ENCODE measurements at regions not wholly inside any gene's neighbourhood (a gene's known extent, or its start where the extent isn't known, plus 50 kb on each side); places are given as distances from the start of the nearest gene placed in this dataset.

DNA sequence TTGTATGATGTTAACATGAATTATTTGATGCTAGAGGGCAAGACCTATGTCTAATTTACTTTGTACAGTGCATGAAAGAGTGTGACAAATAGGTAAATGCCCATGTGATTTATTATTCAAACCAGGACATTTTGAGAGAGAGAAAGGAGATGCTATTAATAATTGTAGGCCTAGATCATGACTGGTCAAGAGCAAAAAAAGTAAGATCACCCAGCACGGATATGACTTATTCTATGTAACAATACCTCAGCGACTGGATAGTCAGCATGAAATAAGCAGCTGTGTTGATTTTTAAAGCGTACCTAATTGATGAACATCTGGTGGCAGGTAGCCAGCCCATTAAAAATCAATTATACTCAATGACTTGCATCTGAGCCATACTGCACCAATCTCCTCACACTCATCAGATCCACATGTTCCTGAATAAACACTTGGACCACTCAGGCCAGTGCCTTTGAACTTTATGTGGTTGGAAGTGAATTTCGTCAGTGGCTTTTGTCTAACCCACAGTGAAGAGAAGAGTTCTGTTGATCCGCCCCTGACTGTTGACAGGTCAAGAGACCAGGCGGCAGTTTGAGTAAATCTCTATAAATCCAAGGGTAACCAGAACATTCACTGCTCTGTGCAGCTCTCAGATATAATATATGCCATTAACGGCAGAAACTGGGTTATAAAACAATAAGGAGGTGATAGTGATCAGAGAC, 435.3 kb downstream of the MDFIC start:
- TF ChIP-seq, protein P1, sequence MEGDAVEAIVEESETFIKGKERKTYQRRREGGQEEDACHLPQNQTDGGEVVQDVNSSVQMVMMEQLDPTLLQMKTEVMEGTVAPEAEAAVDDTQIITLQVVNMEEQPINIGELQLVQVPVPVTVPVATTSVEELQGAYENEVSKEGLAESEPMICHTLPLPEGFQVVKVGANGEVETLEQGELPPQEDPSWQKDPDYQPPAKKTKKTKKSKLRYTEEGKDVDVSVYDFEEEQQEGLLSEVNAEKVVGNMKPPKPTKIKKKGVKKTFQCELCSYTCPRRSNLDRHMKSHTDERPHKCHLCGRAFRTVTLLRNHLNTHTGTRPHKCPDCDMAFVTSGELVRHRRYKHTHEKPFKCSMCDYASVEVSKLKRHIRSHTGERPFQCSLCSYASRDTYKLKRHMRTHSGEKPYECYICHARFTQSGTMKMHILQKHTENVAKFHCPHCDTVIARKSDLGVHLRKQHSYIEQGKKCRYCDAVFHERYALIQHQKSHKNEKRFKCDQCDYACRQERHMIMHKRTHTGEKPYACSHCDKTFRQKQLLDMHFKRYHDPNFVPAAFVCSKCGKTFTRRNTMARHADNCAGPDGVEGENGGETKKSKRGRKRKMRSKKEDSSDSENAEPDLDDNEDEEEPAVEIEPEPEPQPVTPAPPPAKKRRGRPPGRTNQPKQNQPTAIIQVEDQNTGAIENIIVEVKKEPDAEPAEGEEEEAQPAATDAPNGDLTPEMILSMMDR (IDR thresholded peaks at IDR 0.05), result no peak
- TF ChIP-seq POLR2A (IDR thresholded peaks at IDR 0.05), result no peak

Data from heart left ventricle (tissue), 13 donors.